GM12865 (cell line): ENCODE measurements at regions not wholly inside any gene's neighbourhood (a gene's known extent, or its start where the extent isn't known, plus 50 kb on each side); places are given as distances from the start of the nearest gene placed in this dataset.

Source experiments
- DNase-seq: peaks from one replicate; pipeline ENCODE4 v3.0.0; 2010; ENCODE audit warnings: low read depth
- H3K4me3 ChIP-seq: 2 replicates; pipeline ENCODE4 v1.5.1; 2011; ENCODE audit warnings: mild to moderate bottlenecking, low read depth, low read length, control low read depth
- TF ChIP-seq, protein P1 (sequence below): IDR thresholded peaks from 2 replicates; pipeline ENCODE4 v1.5.1; 2011; ENCODE audit warnings: low read length, control low read depth, low read depth, inconsistent platforms; ENCODE audit not compliant: insufficient read depth; ENCODE audit errors: missing control alignments

DNA sequence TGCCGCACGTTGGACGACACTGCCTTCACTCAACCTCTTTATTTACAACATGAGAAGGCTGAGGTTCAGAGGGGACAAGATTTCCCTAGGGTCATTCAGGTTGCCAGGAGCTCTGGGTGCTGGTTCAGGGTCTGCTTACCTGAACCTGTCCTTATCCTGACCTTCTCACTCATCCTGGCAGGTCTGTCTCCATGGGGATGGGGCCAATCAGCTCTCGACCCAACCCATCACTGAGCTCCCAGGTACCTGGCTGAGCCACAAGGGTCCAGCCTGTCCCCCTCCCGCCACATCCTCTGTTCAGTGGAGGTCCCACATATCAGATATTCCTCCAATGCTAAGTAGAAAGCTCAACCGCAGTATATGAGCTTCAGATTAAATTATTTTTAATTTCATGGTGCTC lies 225.6 kb downstream of the ANKRD60 start:
- TF ChIP-seq, protein P1, sequence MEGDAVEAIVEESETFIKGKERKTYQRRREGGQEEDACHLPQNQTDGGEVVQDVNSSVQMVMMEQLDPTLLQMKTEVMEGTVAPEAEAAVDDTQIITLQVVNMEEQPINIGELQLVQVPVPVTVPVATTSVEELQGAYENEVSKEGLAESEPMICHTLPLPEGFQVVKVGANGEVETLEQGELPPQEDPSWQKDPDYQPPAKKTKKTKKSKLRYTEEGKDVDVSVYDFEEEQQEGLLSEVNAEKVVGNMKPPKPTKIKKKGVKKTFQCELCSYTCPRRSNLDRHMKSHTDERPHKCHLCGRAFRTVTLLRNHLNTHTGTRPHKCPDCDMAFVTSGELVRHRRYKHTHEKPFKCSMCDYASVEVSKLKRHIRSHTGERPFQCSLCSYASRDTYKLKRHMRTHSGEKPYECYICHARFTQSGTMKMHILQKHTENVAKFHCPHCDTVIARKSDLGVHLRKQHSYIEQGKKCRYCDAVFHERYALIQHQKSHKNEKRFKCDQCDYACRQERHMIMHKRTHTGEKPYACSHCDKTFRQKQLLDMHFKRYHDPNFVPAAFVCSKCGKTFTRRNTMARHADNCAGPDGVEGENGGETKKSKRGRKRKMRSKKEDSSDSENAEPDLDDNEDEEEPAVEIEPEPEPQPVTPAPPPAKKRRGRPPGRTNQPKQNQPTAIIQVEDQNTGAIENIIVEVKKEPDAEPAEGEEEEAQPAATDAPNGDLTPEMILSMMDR = no peak
- no peak overlapping the region for H3K4me3 ChIP-seq
- no peak for DNase-seq

DNA sequence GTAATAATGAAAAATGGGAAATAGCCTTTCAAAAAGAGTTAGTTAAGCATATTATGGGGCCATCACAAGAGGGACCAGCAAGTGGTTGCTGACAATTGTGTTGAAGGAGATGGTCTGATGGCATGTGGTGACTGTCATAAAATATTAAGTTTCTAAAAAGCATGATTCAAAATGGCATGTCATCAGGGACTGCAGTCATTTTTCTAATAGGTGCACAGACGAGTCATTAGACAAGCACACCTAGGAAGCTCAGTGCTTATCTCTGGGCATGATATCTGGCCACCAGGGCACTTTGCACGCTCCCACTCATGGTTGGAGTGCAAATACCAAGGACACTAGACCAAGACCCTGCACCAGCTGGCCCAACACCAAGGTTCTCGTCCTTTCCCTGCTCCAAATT lies 226.5 kb downstream of the ANKRD60 start:
- H3K4me3 ChIP-seq = no peak overlapping the region
- DNase-seq = no peak
- TF ChIP-seq, protein P1 = no peak

DNA sequence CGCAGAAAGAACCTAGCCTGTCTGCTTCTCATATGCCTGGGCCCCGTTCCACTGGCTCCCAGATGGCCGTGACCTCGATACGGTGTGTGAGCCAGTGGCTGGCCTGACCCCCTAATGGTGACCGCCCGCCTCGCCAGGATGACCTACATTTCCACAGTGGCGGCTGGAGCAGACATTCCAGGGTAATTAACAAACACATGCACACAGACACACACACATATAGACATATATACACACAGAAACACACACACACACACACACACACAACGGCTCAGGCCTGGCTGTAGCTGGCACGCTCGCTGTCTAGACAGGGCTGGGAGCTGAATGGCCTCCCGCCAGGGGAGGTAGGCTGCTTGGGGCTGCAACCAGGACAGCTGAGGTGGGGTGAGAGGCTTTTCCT lies 227.1 kb downstream of the ANKRD60 start:
- TF ChIP-seq, protein P1 = no peak
- DNase-seq = no peak

DNA sequence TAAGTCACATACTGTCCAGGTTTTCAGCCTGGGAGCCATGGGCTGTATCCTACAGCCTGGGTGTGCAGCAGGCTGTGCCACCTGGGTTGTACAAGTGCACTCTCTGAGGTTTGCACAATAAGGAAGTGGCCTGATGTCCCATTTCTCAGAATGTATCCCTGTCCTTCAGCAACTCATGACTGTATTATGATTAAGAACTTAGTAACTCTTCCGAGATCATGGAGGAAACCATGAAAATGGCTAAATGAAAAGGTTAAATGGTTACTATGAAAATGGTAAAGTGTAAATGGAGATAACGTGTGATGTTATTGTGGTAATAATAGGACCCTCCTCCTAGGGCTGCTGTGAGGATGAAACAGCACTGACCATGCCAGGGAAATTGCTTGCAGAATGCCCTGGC lies 227.6 kb downstream of the ANKRD60 start:
- no peak for DNase-seq
- TF ChIP-seq, protein P1 = no peak
- no peak overlapping the region for H3K4me3 ChIP-seq

More for the DNA sequence above, 227.1 kb downstream of the ANKRD60 start:
- no peak overlapping the region for H3K4me3 ChIP-seq

DNA sequence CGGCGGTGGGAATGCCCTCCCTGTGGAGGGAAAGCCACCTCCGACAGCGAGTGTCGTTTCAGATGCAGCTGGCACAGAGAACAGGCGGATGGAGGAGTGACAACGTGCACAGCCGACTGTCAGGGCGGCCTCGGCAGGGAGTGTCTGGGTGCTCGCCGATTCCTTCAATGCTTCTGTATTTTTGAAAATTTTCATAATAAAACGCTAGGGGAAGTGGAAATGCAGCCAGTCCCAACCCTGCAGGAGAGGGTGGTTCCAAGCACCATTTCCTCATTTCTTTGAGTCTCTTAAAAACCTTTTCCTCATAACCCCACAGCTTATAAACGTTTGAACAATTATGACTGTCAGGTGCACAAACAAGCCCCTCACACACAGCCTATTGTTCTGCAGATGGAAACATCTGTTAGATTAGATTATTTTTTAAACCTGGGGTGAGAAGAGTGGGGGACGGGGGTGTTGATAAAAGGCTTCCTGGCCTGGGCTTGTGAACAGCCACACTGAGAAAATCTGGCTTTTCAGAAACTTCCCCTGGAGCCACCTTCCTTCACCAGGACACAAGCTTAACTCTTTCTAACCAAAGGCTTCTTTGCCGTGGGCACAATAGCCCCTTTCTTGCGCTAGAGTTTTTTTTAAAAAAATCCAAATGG lies 228.9 kb downstream of the ANKRD60 start:
- no peak overlapping the region for H3K4me3 ChIP-seq
- TF ChIP-seq, protein P1 = no peak
- DNase-seq = no peak

DNA sequence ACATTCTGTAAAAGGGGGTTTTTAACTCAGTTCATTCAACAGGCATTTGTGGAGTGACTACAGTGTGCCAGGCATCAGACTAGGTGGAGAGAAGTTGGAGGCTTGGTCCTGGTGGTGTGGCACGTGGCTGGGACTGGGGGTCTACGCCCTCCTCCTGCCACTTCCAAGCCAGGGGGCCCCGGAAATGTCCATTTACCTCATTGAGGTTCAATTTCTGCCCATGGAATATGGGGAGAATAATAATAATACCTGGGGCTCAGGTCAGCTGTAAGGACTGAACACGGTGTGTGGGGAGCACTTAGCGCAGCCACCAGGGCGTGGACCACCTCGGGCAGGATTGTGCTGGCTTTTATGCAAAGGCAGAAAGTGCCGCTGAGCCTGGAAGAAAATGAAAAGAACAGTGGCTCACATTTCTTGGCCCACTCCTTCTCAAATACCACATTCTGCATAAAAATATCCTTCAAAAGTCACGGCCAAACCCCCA lies 229.4 kb downstream of the ANKRD60 start:
- no peak for DNase-seq
- H3K4me3 ChIP-seq = no peak overlapping the region
- TF ChIP-seq, protein P1 = no peak

DNA sequence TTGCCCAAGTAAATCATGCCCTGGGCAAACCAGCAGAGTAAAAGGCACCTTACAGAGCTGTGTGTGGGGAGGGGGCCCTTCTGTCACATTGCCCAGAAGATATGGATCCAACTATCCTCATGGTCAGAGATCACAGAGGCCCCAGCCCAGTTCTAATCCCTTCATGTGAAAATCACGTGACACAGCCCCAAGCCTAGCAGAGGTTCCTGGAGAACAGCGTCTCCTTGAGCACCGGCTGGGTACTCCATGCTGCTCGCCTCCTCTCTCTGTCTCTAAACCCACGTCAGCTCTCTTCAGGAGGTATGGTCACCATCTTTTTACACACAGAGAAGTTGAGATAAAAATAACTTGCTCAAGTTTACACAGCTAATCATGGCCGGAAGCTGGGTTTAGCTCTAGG lies 230.2 kb downstream of the ANKRD60 start:
- TF ChIP-seq, protein P1 = no peak
- DNase-seq = no peak
- no peak overlapping the region for H3K4me3 ChIP-seq
